HCT116 (cell line): ENCODE measurements at regions not wholly inside any gene's neighbourhood (a gene's known extent, or its start where the extent isn't known, plus 50 kb on each side); places are given as distances from the start of the nearest gene placed in this dataset.

Source experiments
- ATAC-seq: fragments of 200-7000 bp; cut with Tn5 transposase; 2 replicates; pipeline ENCODE4 v1.9.1; 2020; ENCODE audit warnings: mild to moderate bottlenecking, moderate library complexity
- BruUV-seq: library from RNA; stranded (reverse); fragments of 400-500 nt; replicated peaks from 2 replicates; lab custom pipeline; 2021; lab: Mats Ljungman, UMichigan
- CTCF ChIA-PET: fragments of 300-600 bp; sonication (Branson Sonifier 250); formaldehyde crosslinking; loops from one replicate; lab custom pipeline; 2021; ENCODE audit warnings: antibody characterized with exemption; lab: Charles Lee
- POLR2A ChIA-PET: fragments of 300-600, 350-600 bp; sonication (Branson Sonifier 250); formaldehyde crosslinking; loops from one replicate; lab custom pipeline; 2021; ENCODE audit warnings: antibody characterized with exemption; lab: Charles Lee
- RAD21 ChIA-PET, 2 experiments: fragments of 300-600 bp; sonication (Branson Sonifier 250); formaldehyde crosslinking; loops; one replicate each; lab custom pipeline; 2023; ENCODE audit warnings: low total read pairs in 2 of 2; ENCODE audit not compliant: uncharacterized antibody in 2 of 2, unreplicated experiment in 2 of 2, low non-redundant PET in 1 of 2; lab: Charles Lee
- DNase-seq: peaks from one replicate; pipeline ENCODE4 v3.0.0-alpha.2; 2010; ENCODE audit warnings: low read depth, low spot score
- H2AFZ ChIP-seq: fragments of 200-600 bp; shearing (Covaris generic), sonication (generic); 2 replicates; pipeline ENCODE4 v1.6.1; 2017; ENCODE audit warnings: low read depth, mixed run types, mixed read lengths, antibody characterized with exemption, low read length; ENCODE audit not compliant: poor library complexity, severe bottlenecking
- H3K27ac ChIP-seq: 2 replicates; pipeline ENCODE4 v1.5.1; 2012; ENCODE audit warnings: low read depth, low read length
- H3K27me3 ChIP-seq: fragments of 200-600 bp; sonication (generic); 2 replicates; pipeline ENCODE4 v1.6.1; 2016; ENCODE audit warnings: mixed run types, low read length, mixed read lengths; ENCODE audit not compliant: insufficient read depth
- H3K36me3 ChIP-seq, 2 experiments: fragments of 200-500 bp in 1 of 2; fragments of 200-600 bp in 1 of 2; sonication (Bioruptor generic) in 1 of 2; sonication (generic) in 1 of 2; 2 replicates each; pipeline versions ENCODE4 v1.5.1 to v1.6.1; 2014 to 2016; ENCODE audit warnings: low read length in 2 of 2, inconsistent platforms in 1 of 2, mixed read lengths in 1 of 2, mixed run types in 1 of 2; ENCODE audit not compliant: insufficient read depth in 2 of 2, control insufficient read depth in 1 of 2
- H3K4me1 ChIP-seq, 2 experiments: fragments of 200-600 bp in 1 of 2; sonication (generic) in 1 of 2; 2 replicates each; pipeline versions ENCODE4 v1.5.1 to v1.6.1; 2012 to 2017; ENCODE audit warnings: low read length in 2 of 2, inconsistent platforms in 1 of 2, mild to moderate bottlenecking in 1 of 2, mixed read lengths in 1 of 2, mixed run types in 1 of 2, moderate library complexity in 1 of 2; ENCODE audit not compliant: insufficient read depth in 2 of 2, control insufficient read depth in 1 of 2
- H3K4me2 ChIP-seq: fragments of 200-600 bp; sonication (generic); 2 replicates; pipeline ENCODE4 v1.6.1; 2017; ENCODE audit warnings: mixed run types, low read length, mixed read lengths
- H3K4me3 ChIP-seq, 2 experiments: fragments of 200-600 bp in 1 of 2; sonication (generic) in 1 of 2; replicated peaks in 1 of 2; 2 replicates each; pipeline ENCODE4 v1.5.1; 2011 to 2016; ENCODE audit warnings: low read length in 2 of 2, control low read depth in 1 of 2, low read depth in 1 of 2, mild to moderate bottlenecking in 1 of 2, mixed read lengths in 1 of 2, mixed run types in 1 of 2
- H3K79me2 ChIP-seq: fragments of 200-600 bp; sonication (generic); 2 replicates; pipeline ENCODE4 v1.6.1; 2017; ENCODE audit warnings: mild to moderate bottlenecking, mixed run types, low read length, moderate library complexity, mixed read lengths; ENCODE audit not compliant: insufficient read depth
- H3K9ac ChIP-seq: fragments of 200-600 bp; sonication (generic); 2 replicates; pipeline ENCODE4 v1.6.1; 2016; ENCODE audit warnings: low read length, mixed read lengths
- H3K9me2 ChIP-seq: fragments of 200-600 bp; sonication (generic), shearing (Covaris generic); 2 replicates; pipeline ENCODE4 v1.6.1; 2017; ENCODE audit warnings: mixed run types, mild to moderate bottlenecking, moderate library complexity; ENCODE audit not compliant: insufficient read depth
- H3K9me3 ChIP-seq, 2 experiments: fragments of 200-500 bp in 1 of 2; fragments of 200-600 bp in 1 of 2; sonication (Bioruptor generic) in 1 of 2; sonication (generic) in 1 of 2; 2 replicates each; pipeline ENCODE4 v1.6.1; 2014 to 2017; ENCODE audit warnings: low read length in 2 of 2, mixed read lengths in 2 of 2, inconsistent platforms in 1 of 2, low read depth in 1 of 2, mild to moderate bottlenecking in 1 of 2, mixed run types in 1 of 2, moderate library complexity in 1 of 2; ENCODE audit not compliant: control insufficient read depth in 1 of 2, insufficient read depth in 1 of 2
- H4K20me1 ChIP-seq: fragments of 200-600 bp; sonication (generic), shearing (Covaris generic); 2 replicates; pipeline ENCODE4 v1.6.1; 2017; ENCODE audit warnings: mixed run types, mild to moderate bottlenecking, moderate library complexity; ENCODE audit not compliant: insufficient read depth
- ATF3 ChIP-seq: IDR thresholded peaks from 2 replicates; pipeline ENCODE4 v1.6.1; 2012
- CBX3 ChIP-seq: IDR thresholded peaks from 2 replicates; pipeline ENCODE4 v1.6.1; 2012; ENCODE audit warnings: low read depth
- CEBPB ChIP-seq: IDR thresholded peaks from 2 replicates; pipeline ENCODE4 v1.6.1; 2012; ENCODE audit warnings: low read depth
- EGR1 ChIP-seq: IDR thresholded peaks from 2 replicates; pipeline ENCODE4 v1.6.1; 2012; ENCODE audit warnings: low read depth
- ELF1 ChIP-seq: IDR thresholded peaks from 2 replicates; pipeline ENCODE4 v1.6.1; 2012; ENCODE audit warnings: low read depth, borderline replicate concordance
- EZH2phosphoT487 ChIP-seq: fragments of 200-600 bp; IDR thresholded peaks from 2 replicates; pipeline ENCODE4 v1.6.1; 2018; ENCODE audit warnings: antibody characterized with exemption, borderline replicate concordance
- JUND ChIP-seq: IDR thresholded peaks from 2 replicates; pipeline ENCODE4 v1.6.1; 2012
- MAX ChIP-seq: IDR thresholded peaks from 2 replicates; pipeline ENCODE4 v1.6.1; 2012
- POLR2A ChIP-seq: IDR thresholded peaks from 2 replicates; pipeline ENCODE4 v1.7.0; 2011; ENCODE audit warnings: borderline replicate concordance; ENCODE audit not compliant: insufficient read depth, insufficient read length; ENCODE audit errors: extremely low read depth
- POLR2AphosphoS5 ChIP-seq: IDR thresholded peaks from 2 replicates; pipeline ENCODE4 v1.6.1; 2011; ENCODE audit warnings: mild to moderate bottlenecking, low read depth, low read length, moderate library complexity
- YY1 ChIP-seq: IDR thresholded peaks from 2 replicates; pipeline ENCODE4 v1.6.1; 2011; ENCODE audit warnings: low read length, low read depth, moderate library complexity, mild to moderate bottlenecking; ENCODE audit not compliant: insufficient replicate concordance; ENCODE audit errors: extremely low read depth
- ZFX ChIP-seq: fragments of 450-650 bp; IDR thresholded peaks from 2 replicates; pipeline ENCODE4 v1.6.1; 2017
- ZNF274 ChIP-seq: fragments of 200-500 bp; sonication (Bioruptor generic); IDR thresholded peaks from 2 replicates; pipeline ENCODE4 v1.6.1; 2014; ENCODE audit warnings: mild to moderate bottlenecking, low read depth, low read length, inconsistent platforms
- intact Hi-C: fragments of 100-400 bp; cut with micrococcal nuclease; formaldehyde crosslinking; loops from 2 replicates; pipeline ENCODE4 v1.10.0; 2022
- TF ChIP-seq, protein P1 (sequence below): IDR thresholded peaks from 2 replicates; pipeline ENCODE4 v1.6.1; 2012; ENCODE audit warnings: low read depth
- TF ChIP-seq, protein P2 (sequence below): IDR thresholded peaks from 2 replicates; pipeline ENCODE4 v1.6.1; 2011; ENCODE audit warnings: mild to moderate bottlenecking, low read length, moderate library complexity; ENCODE audit not compliant: insufficient replicate concordance; ENCODE audit errors: extremely low read depth

GRCh38 chr12:76187177-76187576, 102.7 kb upstream of the NAP1L1 start (continued):
- TF ChIP-seq, protein P1, sequence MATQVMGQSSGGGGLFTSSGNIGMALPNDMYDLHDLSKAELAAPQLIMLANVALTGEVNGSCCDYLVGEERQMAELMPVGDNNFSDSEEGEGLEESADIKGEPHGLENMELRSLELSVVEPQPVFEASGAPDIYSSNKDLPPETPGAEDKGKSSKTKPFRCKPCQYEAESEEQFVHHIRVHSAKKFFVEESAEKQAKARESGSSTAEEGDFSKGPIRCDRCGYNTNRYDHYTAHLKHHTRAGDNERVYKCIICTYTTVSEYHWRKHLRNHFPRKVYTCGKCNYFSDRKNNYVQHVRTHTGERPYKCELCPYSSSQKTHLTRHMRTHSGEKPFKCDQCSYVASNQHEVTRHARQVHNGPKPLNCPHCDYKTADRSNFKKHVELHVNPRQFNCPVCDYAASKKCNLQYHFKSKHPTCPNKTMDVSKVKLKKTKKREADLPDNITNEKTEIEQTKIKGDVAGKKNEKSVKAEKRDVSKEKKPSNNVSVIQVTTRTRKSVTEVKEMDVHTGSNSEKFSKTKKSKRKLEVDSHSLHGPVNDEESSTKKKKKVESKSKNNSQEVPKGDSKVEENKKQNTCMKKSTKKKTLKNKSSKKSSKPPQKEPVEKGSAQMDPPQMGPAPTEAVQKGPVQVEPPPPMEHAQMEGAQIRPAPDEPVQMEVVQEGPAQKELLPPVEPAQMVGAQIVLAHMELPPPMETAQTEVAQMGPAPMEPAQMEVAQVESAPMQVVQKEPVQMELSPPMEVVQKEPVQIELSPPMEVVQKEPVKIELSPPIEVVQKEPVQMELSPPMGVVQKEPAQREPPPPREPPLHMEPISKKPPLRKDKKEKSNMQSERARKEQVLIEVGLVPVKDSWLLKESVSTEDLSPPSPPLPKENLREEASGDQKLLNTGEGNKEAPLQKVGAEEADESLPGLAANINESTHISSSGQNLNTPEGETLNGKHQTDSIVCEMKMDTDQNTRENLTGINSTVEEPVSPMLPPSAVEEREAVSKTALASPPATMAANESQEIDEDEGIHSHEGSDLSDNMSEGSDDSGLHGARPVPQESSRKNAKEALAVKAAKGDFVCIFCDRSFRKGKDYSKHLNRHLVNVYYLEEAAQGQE, result no peak
- no peak for TF ChIP-seq YY1
- TF ChIP-seq POLR2AphosphoS5, result no peak
- TF ChIP-seq ZNF274, result no peak
- TF ChIP-seq MAX, result no peak
- no peak for TF ChIP-seq CEBPB
- TF ChIP-seq ELF1, result no peak
- no peak for TF ChIP-seq EGR1
- TF ChIP-seq ATF3, result no peak

DNA sequence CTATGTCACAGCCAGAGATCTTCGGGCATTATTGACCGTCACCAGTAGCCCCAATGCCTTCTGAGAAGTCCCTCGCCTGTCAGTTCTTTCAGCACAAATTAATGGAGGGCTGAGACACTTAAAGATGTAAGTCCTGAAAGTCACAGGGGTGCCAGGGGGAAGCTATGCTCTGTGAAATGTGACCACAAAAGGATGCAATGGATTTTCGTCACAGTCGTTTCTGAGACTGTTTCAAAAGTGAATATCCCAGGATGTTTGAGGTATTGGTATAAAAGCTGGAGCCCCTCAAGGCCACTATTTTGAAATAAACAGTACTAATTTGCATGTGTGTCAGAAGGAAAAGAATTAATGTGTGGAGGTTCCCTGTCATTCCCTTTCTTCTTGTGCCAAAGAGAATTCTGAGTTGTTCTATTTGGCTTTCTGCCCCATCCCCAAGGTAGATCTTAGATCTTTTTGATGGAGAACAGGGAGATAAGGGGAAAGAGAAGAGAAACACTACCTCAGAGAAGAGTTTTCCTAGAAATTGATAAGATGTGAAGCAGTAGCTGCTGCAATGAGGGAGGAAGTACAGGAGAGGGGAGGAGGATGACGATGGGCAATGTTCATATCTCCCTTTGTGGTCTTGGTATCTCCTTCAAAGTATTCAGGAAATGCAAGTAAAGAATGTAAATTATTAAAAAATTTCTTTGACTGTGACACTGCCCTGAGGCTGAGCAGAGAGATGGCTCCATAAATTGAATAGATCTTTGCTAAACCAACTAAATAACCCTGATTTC, 101.8 kb upstream of the NAP1L1 start:
- Histone ChIP-seq H3K79me2 (no peaks in the 10 kb centered on the region), H4K20me1 (no peaks in the 10 kb centered on the region), H3K27ac (no peak overlapping the region), H3K27me3 (no peaks in the 10 kb centered on the region), H3K4me3 (no peak overlapping the region), H3K36me3 (no peaks in the 10 kb centered on the region), H3K9me3 (no peaks in the 10 kb centered on the region), H3K9ac (no peak overlapping the region), H2AFZ (no peak overlapping the region), H3K4me2 (no peak overlapping the region), H3K4me1 (peaks cover 0 to 14% of the 10 kb centered on the region in 2 experiments; a peak in 3 of 4 replicates), H3K9me2 (no peaks in the 10 kb centered on the region)
- POLR2A ChIA-PET, result no interaction called here
- CTCF ChIA-PET, result no interaction called here
- no TSS peak for BruUV-seq
- ATAC-seq (no peak), DNase-seq (no peak)
- RAD21 ChIA-PET, result no interaction called here
- intact Hi-C loops, result no loop called here
- TF ChIP-seq ELF1 (no peak), EZH2phosphoT487 (no peak), POLR2A (no peak), JUND (no peak), CBX3 (no peak), ZFX (no peak), ZNF274 (no peak), YY1 (no peak), ATF3 (no peak)
- TF ChIP-seq, protein P2, sequence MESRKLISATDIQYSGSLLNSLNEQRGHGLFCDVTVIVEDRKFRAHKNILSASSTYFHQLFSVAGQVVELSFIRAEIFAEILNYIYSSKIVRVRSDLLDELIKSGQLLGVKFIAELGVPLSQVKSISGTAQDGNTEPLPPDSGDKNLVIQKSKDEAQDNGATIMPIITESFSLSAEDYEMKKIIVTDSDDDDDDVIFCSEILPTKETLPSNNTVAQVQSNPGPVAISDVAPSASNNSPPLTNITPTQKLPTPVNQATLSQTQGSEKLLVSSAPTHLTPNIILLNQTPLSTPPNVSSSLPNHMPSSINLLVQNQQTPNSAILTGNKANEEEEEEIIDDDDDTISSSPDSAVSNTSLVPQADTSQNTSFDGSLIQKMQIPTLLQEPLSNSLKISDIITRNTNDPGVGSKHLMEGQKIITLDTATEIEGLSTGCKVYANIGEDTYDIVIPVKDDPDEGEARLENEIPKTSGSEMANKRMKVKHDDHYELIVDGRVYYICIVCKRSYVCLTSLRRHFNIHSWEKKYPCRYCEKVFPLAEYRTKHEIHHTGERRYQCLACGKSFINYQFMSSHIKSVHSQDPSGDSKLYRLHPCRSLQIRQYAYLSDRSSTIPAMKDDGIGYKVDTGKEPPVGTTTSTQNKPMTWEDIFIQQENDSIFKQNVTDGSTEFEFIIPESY, result no peak
